Pons (tissue), 1 donor: ENCODE measurements at regions not wholly inside any gene's neighbourhood (a gene's known extent, or its start where the extent isn't known, plus 50 kb on each side); places are given as distances from the start of the nearest gene placed in this dataset.

ENCODE experiments used
- DNase-seq: peaks from one replicate; pipeline ENCODE4 v3.0.0-alpha.2; 2016; ENCODE audit warnings: low spot score

DNA sequence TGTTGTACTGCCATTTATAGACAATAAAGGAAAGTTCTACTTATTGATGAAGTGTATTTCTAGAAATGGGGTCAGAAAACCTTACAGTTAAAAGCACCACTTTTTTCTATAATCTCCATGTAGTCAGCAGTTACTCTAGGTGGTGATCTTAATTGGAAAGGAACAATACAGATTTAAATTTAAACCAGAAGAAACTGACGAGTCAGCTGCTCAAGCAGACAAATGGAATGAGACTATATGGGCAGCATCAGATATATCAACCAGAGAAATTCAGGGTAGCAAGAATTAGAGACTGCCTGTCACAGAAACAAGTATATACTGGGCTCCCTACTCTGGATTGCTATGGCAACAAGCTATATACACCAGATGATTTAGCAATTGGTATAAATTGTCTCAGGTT lies 99.6 kb upstream of the SCG2 start:
- DNase-seq: no peak

DNA sequence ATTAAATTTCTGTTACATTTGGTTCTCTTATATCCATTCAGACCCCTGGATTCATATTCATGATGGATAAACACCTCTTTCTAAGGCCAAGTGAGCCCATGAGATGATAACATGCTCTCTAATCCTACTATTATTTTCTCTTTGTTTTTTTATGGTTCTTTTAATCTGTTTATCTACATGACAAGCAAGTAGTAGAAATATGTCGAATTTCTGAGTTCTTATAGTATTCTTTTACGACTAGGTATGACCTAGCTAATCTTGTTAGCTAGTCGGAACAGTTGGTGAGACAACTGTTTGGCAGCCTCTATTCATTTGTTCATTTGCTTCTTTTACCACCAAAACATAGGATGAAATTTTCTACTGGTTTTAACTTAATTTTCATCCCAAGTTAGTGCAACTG lies 98.1 kb upstream of the SCG2 start:
- DNase-seq: no peak

DNA sequence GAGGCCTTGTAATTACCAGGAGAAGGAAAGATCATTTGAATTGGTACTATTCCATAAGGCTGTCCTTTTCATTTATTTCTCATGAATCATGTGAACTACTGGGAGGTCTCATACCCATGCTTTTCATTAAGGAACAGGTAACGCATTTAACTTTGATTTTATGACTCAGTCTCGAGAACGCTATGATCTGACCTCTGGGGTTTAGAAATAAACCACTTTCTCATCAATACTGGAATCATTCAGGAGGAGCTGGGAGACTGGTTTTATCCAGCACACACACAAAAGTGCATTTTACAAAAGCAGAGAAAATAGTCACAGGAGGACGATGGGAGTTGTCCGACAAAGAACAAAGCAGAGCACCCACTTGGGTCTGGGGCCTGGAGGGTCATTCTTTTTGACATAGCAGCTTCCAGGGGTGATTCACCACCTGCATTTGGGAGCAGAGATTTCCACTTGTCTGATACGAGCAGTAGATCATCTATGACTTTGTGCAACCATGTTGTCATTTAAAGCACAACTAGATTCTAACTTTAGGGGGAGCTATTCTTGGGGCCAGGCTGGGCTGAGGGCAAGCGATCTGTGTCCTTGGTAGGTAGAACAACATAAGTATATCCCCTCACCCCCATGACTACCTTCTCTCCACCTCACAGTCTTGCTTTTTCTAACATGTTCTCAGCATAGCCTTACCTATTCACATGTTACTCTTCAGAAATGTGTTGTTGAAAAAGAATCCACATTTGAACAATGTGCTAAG lies 95.9 kb upstream of the SCG2 start:
- DNase-seq: no peak

GRCh38 chr2:223697316-223697891 lies 95.2 kb upstream of the SCG2 start:
- no peak for DNase-seq

DNA sequence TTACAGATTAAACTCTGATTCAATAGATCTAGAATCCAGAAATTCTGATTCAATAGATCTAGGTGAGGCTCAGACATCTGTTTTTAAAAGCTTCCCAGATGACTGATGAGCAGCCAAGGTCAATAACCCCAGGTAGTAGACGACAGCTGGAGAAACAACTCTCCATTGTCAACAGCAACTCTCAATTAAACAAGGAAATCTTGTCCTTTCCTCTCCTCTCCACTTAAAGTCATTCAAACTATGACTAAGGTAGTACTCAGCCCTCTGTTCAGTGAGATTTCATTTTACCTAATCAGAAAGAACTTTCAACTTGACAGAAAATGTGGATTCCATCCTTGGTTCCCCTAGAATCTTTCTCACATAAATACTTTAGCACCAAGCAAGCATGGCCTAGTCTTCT lies 94.6 kb upstream of the SCG2 start:
- no peak for DNase-seq

GRCh38 chr2:223692191-223692947 lies 90.2 kb upstream of the SCG2 start:
- peak; percentile 63 for DNase-seq

GRCh38 chr2:223688094-223688835 lies 86.1 kb upstream of the SCG2 start:
- DNase-seq: peak; percentile 4

DNA sequence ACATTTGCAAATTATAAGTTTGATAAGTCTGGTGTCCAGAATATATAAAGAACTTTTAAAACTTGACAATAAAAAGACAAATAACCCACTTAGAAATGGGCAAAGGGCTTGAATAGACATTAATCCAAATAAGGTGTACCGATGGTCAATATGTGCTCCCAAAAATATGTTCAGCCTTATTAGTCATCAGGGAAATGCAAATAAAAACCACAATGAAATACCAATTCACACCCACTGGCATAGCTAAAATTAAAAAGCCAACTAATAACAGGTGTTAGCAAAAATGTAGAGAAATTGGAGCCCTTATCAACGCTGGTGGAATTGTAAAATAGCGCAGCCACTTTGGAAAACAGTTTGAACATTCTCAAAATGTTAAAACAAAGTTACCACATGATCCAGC lies 79.0 kb upstream of the SCG2 start:
- DNase-seq: no peak

DNA sequence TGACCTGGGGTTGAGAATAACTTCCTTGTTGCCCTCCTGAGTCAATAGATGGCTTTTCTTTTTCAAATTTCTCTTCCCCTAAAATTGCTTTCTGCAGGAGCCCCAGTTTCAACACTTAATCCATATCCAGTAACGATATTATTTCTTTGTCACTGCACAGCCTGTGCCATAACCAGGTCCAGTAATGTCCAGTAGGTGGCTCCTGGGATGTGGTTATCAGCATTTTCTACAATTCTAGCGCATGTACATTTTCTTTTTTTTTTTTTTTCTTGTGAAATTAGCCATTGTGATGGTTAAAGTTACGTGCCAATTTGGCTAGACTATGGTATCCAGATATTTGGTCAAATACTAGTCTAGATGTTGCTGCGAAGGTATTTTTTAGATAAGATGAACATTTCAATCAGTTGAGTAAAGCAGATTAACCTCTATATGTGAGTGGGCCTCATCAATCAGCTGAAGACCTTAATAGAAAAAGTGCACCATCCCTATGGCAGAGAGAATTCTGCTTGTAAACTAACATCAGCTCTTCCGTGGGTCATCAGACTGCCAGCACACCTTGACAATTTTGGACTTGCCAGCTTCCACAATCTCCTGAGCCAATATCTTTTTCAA lies 72.9 kb upstream of the SCG2 start:
- DNase-seq: no peak

DNA sequence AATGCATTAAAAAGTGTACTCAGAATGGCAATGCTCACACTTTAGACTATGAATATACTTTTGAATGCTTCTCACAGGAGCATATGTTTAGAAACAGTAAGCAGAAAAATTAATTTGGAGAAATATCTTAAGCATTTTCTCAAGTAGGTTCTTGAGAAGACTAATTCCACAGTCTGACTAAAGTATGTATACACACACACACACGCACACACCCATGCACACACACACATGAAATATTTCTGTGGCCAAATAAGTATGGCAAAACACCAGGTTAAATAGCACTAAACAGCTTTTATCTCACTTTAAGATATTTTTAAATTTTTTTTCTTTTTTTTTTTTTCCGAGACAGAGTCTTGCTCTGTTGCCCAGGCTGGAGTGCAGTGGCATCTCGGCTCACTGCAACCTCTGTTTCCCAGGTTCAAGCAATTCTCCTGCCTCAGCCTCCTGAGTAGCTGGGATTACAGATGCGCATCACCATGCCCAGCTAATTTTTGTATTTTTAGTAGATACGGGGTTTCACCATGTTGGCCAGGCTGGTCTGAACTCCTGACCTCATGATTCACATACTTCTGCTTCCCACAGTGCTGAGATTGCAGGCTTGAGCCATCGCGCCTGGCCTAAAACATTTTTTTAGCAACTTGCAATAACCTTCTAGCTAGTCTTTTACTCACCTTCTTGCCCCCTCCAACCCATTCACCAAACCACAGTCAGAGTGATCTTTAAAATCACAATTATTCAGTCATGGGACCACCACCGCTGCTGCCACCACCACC lies 67.5 kb upstream of the SCG2 start:
- no peak for DNase-seq

- no peak for DNase-seq
Observed at GRCh38 chr2:223668302-223668998, 66.3 kb upstream of the SCG2 start.

DNA sequence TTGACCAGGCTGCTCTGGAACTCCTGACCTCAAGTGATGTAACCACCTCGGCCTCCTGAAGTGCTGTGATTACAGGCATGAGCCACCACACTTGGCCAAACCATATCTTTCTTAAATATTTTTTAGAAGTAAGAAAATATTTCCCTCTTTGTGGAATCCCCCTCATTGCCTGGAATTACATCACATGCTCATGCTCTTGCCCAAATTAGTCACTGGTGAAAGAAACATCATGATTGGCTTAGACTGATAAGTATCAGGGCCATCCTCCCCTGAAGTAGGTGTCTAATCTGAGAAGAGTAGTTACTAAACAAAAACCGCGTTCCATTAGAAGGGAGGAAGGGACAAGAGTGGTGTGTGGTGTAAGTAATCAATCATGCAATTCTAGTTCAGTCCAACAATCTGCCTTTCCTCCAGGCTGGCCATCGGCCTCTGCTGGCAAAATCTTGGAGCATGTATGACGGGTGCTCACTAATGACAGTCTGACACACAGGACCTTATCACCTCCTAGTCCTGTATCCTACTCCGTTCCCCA lies 52.3 kb upstream of the SCG2 start:
- no peak for DNase-seq

- no peak for DNase-seq
Observed at GRCh38 chr2:223652902-223653301, 50.7 kb upstream of the SCG2 start.

DNA sequence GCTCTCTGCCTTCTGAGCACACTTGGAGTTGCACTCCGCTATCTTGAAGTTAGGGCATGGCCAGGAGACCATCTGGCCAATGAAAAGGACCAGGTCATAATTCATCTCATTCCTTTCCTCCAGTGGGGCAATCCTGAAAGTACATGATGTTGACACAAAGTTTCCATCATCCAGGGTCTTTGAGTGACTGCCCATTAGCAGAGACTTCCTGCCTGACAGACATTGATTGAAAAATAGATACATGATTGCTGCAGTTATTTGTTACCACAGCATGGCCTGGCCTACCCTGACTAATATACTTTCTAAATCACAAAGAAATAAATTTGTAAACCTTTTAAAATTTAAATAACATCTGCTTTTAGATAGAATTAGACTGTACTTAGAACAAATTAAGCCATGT lies 50.0 kb upstream of the SCG2 start:
- DNase-seq: no peak
